ENCODE measurements at regions not wholly inside any gene's neighbourhood (a gene's known extent, or its start where the extent isn't known, plus 50 kb on each side); places are given as distances from the start of the nearest gene placed in this dataset.

DNA sequence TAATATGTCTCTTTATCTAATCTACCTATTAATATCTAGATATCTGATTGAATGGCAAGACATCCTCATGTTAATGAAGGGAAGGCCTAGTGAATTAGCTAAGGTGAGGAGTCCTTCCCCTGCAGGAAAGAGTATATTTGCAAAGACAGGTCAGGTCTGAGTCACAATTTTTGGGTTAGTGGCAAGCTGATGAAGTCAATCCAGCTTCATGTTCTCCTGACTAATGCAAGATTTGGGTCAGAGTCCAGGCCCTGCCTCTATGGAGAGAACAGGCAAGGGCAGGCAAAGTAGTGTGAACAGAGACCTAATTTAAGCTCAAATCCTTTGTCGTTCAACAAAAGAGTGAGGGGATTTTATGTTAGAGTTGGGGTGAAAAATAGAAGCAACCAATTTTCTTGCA is 496.7 kb downstream of the BMP2 start:
- DNase-seq = no peak

DNA sequence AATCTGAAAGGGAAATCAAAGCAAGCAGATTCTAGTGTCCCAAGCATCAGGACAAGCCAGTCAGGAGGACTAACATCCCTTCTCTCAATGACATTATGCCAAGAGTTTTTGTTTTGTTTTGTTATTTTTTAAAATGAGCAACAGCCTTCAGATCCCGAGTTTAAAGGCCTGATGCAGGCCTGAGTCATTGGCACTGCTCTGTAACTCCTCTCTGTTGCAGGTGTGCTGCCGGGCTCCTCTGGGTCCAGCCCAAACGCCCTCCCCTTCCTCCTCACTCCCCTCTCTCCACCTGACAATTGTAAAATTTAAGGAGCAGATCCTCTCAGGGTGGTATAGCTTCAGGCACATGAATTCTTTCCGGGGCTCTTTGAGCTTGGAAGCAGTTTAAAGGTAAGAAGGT is 502.0 kb downstream of the BMP2 start:
- DNase-seq = no peak

DNA sequence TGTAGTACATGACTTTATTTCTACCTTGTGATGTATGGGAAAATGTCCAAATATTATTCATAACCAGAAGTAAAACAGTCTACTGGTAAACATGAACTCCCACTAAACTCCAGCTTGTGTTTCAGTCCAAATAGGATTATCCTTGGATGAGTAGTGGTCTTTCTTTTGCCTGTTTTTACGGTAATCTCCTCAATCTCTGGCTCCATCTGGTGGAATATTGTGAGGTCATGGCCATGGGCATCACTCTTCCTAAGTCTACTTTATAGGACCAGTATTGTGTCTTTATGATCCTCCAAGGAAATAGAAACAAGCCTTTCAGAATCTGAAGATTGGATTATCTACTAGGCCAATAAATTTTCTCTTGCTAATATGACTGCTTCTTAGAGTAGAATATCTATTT is 505.0 kb downstream of the BMP2 start:
- peak; percentile 76 to 90 for DNase-seq

DNA sequence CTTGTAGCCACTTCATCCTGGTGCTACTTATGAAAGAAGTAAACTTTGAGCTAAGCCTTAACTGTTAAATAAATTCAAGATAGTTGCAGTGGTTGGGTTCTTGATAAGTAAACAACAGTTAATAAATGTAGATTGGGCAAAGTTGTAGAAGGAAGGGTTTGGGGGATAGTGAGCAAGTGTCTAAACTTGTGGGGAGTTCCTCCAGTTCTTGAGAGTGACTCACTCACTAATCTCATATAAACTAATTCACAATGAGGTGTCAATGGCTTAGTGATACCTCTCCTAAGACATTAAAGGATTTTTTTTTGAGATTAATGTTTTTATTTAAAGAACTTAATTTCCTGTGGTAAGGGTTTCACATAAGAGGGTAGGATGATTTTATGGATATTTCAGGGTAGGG is 507.4 kb downstream of the BMP2 start:
- no peak for DNase-seq

DNA sequence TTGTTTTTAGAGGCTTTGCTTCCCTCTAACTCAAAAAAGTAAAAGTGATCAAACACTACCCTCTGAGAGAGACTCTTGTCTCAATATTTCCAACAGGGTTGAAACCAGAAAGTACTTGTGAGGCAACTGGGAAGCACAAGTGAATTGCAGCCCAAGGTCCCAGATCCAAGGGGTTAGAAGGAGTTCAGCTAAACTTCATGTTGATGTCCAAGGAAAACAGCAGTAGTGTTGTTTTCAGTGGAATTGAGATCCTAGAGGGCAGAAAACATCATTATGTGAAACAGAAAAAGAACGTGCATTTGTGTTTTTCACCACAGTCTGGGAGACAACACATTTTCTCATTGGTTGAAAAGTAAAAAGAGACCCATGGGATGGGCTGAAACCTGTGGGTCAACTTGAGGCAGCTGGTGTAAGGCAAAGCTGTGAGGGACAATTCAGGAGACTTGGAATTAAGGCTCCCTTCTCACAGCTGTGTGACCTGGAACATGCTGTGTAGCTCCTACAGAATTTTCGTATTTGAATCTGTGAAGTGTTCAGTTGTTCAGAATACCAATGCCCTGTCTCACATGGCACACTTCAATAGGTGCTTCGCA is 508.3 kb downstream of the BMP2 start:
- no peak for DNase-seq

DNA sequence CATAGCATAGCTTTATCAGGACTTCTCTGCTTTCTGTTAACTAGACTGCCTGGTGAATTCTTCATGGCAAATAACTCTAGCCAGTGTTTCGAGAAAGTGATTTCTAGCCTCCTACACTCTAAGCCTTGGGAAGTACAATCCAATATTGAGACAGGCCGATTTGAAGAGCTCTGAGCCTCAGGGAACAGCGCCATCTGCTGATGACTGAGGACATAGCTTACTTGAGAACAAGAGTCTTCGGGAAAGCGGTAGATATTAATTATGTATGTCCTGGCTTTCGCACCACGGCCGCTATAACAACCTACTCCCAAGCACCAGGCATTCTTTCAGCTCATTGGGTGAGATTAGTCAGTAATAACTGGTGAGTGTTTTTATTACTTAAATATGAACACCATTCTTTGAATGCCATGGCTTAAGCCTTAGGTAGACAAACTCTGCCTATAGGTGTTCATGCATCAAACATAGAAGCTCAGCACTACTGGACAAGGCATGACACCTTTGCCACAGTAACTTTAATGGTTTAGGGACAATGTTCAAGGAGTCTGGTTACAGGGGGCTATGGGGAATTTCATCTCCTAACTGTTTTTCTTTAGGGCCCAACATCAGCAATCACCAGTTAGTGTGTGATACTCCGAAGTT is 518.6 kb downstream of the BMP2 start:
- peak; percentile 94 to 95 for DNase-seq

DNA sequence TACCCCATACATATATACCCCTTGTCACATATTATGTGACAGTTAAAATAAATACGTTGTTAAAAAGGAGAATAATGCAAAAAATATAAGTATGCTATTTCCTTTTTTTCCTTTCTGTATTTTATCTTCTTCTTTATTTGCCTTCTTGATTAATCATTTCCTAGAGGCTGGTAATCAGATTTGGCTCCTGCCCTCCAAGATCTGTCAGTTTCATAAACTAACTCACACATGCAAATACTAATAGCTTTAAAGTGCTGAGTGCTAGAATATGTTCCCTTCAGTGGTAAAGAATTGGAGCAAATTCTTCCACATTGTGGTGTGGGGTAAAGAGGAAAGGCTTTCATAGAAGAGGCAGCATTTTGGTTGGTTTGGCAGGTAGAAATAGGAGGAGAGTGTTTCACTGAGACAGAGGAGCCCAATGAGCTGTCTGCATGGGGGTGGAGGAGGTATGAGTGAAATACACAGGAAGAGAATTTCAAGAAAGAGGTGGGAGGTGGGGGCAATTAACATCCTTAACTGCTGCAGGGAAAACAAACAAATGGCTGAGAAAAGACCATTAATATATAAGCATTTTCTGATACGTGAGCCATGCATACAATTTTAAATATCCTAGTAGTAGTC is 523.9 kb downstream of the BMP2 start:
- DNase-seq = no peak

DNA sequence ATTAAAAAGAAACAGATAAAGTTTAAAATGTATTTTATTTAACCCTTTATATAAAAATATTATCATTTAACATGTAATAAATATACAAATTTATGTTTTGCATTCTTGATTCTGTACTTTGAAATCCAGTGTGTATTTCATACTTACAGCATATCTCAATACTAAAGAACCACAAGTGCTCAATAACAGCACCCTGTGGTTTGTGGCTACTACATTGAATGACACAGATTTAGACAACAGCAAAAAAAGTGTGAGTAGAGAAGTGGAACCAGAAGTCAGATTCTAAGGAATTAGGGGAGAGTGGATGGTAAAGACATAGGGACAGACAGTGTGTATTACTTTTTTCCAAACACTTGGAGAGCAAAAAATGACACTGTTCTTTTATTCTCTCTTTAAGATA is 524.5 kb downstream of the BMP2 start:
- DNase-seq = no peak

DNA sequence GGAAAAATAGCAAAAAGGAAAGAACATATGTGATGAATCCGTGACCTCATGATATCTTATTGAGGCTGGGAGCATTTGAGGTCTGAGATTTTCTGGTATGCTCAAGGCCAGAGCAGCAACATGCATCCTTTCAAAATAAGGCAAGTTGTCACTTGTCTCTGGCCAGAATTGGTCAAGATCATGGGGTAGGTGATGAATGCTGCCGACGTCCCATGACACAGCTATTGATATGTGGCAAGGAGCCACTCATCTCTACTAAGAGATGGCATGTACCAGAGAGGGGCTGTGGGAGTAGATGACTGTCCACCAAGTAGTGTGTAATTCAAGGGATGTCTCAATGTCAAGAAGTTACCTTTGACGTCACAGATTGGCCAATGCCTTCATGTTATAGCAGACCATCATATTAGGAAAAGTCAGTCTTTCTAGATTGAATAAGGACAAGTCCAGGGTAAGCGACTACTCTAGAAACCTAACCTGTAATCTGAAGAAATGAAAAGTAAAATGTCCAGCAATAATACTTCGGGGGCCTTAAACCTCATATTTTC is 527.4 kb downstream of the BMP2 start:
- DNase-seq = no peak

DNA sequence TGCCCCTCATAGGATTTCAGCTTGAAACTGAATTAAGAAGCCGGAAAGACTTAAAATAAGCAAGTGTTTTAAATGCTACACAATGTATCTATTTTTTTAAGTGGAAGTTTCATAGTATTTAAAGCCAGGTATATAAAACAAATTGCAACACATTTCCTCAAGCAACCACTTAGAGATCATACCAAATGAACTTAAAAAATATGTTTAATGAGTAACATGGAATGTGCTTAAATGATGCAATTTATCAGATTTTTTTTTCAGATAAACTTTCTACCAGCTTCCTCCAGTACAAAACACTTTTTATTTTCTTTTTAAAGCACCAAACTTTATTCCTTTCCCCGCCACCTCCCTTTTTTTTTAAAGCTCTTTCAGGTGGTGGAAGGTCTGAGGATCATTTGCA is 534.3 kb downstream of the BMP2 start:
- no peak for DNase-seq

DNA sequence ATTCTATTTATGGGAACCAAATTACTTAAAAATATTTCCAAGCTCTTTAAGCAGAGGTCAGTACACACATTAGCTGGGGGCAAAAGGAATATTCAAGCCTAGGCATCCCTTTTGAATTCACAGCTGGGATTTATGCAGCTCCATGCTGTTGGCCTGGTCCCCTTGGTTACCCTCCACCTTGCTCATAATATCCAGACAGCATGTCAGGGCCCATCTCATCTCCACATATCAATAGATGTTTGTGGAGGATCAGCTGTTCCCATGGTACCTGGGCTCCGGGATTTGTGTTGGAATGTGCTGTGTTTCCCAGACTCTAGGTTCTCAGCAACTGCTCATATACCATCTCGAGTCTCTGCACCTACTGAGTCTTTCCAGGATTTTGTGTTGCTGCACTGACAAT is 534.8 kb downstream of the BMP2 start:
- no peak for DNase-seq

DNA sequence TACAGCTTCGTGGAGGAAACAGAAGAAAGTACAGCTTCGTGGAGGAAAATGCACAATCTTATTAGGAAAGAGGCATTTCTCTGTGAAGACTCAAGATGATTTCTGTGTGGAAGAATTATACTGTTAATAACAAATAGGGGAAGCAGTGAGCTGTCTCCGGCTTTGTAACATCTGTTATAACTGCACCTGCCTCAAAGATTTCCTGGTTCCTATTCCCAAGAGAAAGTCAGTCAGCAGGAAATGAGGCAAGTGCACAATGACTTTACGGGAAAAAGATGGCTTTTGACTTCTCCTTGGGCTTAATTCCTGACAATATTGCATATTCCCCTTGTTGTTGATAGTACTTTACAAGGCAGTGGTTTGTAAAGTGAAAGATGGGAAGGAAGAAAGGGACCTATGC is 538.5 kb downstream of the BMP2 start:
- no peak for DNase-seq

DNA sequence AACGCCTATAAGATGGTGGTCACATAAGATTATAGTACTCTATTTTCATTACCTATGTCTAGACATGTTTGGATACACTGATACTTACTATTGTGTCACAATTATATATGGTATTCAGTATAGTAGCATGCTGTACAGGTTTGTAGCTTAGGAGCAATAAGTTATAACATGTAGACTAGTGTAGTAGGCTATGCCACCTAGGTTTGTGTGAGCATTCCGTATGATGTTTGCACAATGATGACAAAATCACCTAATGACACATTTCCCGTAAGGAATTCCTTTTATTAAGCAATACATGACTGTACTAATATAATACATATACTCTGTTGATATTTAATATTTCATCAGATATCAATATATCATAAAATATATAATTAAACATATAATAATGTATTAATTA is 540.7 kb downstream of the BMP2 start:
- DNase-seq = no peak

DNA sequence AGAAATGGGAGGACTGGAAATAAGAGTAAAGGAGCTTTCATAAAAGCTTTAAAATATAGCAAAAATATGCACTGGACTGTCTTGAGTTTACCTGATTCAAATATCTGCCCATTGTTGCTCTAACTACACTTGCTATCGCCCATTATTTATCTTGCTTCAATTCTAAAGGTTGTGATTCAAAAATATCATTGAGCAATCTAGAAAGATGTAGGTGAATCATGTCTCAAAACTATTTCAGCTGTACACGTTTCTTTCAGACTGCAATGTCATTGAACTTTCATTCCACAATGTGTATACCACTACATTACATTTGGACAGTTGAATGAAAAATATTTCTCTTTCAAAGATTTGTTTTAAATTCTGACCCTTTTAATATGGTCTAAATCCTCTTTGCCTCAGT is 545.6 kb downstream of the BMP2 start:
- DNase-seq = no peak

DNA sequence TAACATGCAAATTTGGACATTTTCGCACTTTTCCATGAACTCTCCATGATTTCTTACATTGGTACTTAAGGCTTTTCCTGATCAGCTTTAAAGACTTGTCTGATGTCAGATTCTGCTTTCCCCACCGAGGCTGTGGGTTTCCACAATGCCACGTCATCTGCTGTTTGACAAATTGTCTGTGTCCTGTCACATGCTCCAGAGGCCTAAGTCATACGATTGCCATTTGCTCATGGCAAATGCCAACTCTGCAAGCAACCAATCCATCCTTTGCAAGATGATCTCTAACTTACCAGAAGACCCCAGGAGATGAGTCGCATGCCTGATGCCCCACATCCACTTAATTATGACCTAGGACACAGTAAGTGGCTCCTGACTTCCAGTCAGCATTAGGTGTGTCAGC is 556.5 kb downstream of the BMP2 start:
- DNase-seq = no peak

DNA sequence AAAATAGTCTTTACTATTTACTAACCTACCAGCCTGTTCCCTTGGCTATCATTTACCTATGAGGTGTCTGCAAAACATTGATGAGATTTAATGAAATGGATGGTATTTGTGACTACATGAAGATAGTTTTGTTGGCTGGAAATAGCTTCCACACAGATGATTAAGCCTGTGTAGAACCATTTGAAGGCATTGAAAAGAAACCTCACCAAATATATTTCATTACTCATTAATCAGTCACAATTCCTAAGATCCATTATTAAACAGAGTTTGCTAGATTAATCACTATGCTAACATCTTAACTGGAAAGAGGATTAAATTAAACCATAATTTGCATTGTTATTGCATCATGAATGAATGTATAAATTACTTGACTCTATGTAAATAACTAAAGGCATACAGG is 560.3 kb downstream of the BMP2 start:
- no peak for DNase-seq

DNA sequence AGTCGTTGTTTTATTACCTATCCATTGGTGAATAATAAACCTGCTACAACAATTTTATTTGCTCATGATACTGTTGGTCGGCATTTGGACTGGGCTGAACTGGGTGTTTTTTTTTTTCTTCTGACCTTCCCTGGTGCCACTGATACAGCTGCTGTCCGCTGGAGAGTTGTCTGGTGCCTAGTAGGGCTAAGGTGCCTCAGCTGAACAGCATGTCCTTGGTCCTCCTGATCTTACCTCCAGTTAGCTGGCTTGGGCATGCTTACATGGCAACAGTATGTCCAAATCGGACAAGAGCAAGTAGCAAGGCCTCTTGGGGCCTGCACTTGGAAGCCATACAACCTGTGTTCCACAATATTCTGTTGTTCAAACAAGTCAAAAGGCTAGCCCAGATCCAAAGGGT is 563.4 kb downstream of the BMP2 start:
- no peak for DNase-seq

DNA sequence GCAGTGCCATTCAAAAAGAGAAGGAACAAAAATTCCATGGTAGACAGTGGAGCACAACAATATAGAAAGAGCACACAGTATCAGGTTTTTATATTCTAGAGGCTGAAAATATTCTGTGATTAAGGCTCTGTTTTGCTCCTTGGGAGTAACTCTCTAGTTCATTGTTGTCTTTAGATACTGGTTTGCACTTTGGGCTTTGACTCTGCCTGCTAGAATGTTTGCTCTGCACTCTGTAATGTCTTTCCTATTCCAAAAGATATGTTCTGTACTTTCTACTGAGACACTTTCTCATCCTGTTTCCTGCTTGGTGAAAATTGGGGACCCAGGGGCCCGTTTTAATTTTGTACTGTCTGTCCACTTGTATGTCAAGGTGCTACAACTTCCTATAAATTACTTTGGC is 564.7 kb downstream of the BMP2 start:
- no peak for DNase-seq

DNA sequence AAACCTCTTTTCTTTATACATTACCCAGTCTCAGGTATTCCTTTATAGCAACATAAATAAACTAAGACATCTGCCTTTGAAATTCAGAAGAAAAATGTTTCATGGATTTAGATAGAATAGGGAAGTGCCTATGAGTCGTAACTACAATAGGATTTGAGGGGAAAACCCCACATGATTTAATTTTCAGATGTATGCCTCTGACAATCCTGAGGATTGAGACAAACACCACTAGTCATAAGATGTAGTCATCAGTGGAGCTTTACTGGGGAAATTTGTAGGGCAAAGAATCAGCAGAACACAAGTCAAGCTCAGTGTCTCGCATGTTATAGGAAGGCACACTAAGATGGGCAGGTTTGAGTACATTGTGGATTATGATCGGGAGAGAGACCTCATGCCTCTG is 566.4 kb downstream of the BMP2 start:
- no peak for DNase-seq

DNA sequence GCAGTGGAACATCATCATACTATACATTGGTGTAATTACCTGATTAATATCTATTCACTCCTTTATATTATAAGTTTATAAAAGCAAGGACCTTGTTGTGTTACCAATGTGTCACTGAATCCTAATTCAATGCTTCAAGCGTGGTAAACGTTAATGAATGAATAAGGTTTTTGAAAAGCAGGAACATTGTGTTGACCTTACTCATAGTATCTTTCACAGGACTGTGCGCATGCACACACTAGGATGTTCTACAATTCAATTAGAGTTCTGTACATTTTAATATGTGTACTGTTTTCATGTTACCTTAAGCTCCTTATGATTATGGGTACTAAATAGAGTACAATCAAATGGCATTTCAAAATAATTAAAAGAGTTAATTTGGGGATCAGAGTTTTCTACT is 578.5 kb downstream of the BMP2 start:
- no peak for DNase-seq

DNA sequence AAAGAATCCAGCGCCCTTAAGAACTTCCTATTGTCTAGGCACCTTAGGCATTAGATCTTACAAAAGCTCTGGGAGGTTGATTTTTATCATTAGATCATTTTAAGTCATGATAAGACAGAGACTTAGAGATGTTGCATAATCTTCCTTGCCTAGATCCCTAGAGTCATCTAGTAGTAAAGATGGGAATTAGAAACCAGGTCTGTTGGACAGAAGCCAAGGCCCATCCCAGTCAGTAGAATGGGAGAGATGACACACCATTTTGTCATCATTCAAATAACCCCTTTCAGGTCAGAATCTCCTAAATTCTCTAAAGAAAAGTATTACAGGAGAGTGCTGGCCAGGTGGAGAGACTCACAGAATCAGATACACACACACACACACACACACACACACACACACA is 579.1 kb downstream of the BMP2 start:
- DNase-seq = no peak

DNA sequence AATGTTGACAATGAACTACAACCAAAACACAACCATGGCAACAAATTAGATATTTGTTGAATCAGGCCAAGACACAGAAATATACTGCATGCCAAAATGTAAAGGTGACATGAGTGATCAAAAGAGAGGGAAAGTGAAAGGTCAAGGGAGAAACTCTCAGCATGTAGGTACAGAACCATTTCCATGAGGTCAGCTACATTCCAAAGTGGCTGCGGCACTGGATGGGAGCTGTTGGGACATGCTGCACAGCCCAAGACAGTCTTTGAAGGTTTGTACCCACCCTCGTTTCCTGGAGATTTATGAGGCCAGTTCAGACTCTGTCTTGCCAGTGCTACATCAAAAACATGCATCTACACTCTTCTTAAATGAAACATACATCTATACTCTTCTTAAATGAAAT is 579.9 kb downstream of the BMP2 start:
- DNase-seq = no peak

DNA sequence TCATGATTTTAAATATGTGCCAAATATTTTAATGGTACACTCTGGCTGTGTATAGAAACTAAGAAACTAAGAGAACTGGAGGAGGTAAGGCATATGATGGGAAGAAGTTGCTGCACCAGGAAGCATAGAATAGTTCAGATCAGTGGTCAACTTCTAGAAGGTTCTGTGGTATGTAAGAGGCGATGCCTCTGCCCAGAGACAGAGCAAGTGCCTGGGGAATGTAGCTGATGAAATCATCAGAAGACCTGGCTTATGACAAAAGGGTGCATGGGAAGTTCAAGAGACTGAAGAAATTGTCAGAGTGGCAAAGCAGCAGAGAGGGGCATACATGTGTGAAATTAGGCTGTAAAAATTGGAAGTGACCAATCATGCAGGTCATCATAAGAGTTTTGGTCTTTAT is 580.8 kb downstream of the BMP2 start:
- DNase-seq = no peak

DNA sequence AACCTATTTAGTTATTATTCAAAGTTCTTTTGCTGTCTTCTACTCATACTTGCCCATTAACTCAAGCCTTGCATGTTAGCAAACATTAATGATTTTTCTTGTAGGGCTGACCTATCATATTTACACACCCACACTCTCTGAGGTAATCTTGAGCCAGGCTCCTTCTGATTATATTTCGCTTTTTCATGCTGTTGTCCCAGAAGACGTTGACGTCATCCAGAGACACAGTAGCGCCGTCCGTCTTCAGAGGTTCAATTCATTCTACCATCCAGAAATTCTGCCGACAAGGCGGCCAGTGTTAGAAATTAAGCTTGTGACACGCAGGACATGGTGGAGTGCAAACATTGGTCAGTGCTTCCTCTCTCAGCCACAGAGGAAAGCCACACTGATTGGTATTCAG is 584.7 kb downstream of the BMP2 start:
- DNase-seq = no peak

DNA sequence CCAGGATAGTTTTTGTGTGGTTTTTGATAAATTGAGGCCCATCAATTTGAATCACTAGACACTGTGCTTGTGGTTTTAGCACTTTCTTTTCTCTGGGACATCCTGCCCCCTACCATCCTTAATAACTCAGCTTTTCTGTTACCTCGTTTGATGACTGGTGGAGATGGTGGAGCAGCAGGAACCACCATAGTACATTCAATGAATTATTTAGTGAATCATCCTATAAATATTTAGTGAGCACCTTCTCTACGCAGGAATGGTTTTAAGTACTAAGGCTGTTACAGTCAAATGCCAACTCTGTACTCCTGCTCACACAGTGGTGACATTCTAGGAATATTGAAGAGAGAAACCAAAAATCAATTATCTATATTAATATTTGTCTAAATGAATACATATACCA is 585.2 kb downstream of the HAO1 start:
- no peak for DNase-seq
